ENCODE measurements at regions not wholly inside any gene's neighbourhood (a gene's known extent, or its start where the extent isn't known, plus 50 kb on each side); places are given as distances from the start of the nearest gene placed in this dataset.
A peak's percentile ranks its signal among the peaks of the same experiment; 100 is the strongest.

GRCh38 chr14:85798856-85799255, 268.9 kb downstream of the FLRT2 start:
- DNase-seq: no peak

DNA sequence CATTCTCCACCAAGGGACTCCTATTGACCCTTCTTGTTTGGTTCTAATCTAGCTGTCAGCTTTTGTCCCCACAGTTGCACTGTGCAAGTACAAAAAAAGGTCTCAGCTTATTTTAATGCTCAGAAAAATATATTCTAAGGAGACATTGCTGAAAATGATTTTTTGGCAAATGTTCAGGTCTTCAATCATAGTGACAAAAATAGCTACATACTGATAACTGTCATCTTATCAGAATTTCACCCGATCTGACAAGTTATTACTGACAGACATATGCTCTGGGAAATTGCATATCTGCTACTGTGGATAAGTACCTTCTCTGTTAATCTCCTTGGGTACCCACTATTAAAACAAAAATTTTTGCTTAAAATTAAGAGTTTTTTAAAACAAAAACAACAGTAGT, 263.6 kb downstream of the FLRT2 start:
- DNase-seq: no peak

DNA sequence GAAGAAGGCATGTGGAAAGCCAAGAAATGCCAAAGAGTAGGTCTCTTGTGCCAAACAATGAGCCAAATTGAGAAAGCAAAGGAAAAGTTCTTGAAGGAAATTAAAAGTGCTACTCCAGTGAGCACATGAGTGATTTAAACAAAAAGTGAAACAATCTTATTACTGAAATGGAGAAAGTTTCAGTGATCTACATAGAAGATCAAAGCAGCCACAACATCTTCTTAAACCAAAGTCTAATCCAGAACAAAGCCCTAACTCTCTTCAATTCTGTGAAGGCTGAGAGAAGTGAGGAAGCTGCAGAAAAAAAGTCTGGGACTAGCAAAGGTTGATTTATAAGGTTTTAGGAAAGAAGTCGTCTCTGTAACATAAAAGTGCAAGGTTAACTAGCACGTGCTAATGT, 259.6 kb downstream of the FLRT2 start:
- DNase-seq: no peak

DNA sequence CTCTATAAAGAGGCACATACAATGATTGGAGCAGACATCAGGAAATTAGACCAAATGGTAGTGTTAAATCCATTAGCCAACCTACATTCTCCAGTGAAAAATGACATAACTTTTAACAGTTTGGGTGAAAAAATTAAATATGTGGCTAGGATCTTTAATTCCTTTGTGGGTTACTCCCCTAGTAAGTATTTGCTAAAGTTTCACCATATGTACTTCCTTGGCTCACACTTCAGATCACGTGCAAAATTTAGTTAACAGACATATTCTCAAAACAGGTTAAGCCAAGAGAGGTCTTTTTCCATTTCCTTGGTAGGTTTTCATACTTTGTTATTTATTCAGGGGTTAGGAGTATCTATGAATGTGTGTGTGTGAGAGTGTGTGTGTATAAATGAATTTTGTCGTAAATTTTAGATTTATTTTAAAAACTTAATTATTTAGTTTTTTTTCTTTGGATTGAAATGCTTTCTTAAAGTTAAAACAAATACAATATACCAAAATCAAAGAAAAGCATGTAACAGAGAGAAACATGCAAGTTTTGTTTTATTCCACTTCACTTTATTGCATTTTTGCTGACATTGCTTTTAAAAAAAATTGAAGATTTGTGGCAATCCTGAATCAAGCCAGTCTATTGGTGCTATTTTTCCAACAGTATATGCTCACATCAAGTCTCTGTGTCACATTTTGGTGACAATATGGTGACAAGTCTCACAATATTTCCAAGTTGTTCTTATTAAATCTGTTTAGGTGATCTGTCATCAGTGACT, 258.7 kb downstream of the FLRT2 start:
- no peak for DNase-seq

- no peak for DNase-seq
Measured at GRCh38 chr14:85766295-85766694, 236.4 kb downstream of the FLRT2 start.

- DNase-seq: no peak
Measured at GRCh38 chr14:85764822-85765221, 234.9 kb downstream of the FLRT2 start.

GRCh38 chr14:85762526-85762925, 232.6 kb downstream of the FLRT2 start:
- peak; percentile 89 for DNase-seq

DNA sequence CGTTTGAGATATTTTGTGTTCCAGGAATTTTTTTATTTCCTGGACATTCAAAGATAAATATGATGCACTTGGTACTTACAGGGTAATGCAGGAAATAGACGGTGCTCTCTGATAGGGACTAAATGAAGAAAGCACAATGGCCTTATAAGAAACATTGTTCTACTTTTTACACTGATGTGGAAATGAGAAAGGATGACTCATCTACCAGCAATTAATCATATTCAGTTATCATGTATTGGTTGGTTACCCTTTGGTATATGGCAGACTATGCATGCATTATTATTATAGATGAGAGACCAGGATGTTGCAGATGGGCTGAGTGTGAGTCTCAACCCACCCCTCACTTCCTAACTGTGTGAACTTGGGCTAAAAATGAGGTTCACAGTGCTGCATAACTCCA, 222.2 kb downstream of the FLRT2 start:
- no peak for DNase-seq

GRCh38 chr14:85744573-85744972, 214.6 kb downstream of the FLRT2 start:
- DNase-seq: no peak

- DNase-seq: no peak
Measured at GRCh38 chr14:85732031-85732430, 202.1 kb downstream of the FLRT2 start.

DNA sequence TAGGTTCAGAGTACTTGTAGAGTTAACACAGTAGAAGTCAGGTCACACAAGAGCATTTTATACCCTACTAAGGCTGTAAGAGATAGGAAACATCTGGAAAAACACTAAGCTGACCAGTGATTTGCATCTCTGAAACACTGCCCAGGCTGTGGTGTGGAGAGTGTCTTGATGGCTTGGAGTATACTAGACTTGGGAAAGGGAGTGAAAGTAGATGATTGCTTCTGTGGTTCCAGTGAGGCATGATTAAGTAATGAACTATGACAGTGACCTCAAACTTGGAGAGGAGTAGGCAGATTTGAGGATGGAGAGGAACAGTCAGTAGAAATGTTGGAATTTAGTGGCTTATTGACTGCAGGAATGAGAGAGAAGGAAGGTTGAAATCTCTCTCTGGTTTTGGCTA, 201.2 kb downstream of the FLRT2 start:
- no peak for DNase-seq

DNA sequence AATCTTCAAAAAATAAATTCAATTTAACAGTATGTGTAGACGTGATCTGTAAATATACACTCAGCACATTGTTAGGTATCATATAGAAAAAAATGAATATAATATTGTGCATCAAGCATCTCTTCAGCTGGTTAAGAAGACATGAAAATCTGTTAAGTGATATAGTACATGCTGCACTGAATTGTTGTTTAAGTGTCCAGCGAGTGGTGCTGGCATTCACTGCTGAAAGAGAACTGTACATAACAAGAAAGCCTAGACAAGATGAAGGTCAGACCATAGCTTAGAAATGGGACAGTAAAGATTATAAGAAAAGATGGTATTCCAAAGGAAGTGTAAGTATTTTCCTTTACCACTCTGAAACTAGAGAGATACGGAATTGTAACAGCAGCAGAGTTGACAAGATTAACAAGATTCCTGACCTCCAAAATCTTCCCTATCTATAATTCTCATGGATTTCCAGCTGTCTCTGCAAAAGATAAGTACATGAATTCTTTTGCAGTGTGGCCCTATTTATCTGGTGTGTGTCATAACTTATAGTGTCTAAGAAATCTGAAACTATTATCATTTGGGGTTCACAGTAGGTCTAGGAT, 198.6 kb downstream of the FLRT2 start:
- no peak for DNase-seq

DNA sequence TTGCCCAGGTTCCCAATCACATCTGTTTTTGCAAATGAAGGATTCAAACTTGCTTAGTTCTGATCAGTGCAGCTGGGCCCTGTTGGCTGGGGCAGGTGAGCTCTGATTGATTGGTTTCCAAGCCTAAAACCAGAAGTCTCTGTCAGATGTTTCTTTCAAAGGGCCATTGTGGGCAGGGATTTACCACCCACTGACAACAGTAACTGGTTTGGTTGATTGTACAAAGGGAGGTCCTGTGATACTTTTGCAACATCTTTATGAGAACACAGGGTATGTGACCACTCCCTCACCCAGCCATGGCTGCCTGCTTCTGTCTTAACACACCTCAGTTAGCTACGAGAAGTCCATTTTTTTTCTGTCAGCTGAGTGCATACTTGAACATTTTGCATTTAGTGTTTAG, 184.1 kb downstream of the FLRT2 start:
- no peak for DNase-seq

DNA sequence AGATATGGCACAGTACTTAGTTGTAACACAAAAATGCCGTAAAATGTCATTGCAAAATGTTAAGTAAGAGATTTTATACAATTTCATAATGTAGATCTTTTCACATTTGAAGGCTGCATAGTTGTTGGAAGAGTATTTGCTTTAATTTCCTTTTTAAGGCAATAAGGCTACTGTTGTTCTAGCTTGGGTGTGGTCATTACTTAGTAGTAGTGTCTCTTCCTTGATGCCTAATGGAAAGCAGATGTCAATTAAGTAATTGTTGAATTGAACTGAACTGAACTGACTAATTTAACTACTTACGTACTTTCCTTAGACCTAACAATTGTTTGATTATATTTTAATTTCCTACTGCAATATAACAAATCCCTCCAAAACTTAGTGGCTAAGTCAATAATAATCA, 181.7 kb downstream of the FLRT2 start:
- DNase-seq: no peak

Measured in NCI-H345 (cell line).